ENCODE measurements at regions not wholly inside any gene's neighbourhood (a gene's known extent, or its start where the extent isn't known, plus 50 kb on each side); places are given as distances from the start of the nearest gene placed in this dataset.

DNA sequence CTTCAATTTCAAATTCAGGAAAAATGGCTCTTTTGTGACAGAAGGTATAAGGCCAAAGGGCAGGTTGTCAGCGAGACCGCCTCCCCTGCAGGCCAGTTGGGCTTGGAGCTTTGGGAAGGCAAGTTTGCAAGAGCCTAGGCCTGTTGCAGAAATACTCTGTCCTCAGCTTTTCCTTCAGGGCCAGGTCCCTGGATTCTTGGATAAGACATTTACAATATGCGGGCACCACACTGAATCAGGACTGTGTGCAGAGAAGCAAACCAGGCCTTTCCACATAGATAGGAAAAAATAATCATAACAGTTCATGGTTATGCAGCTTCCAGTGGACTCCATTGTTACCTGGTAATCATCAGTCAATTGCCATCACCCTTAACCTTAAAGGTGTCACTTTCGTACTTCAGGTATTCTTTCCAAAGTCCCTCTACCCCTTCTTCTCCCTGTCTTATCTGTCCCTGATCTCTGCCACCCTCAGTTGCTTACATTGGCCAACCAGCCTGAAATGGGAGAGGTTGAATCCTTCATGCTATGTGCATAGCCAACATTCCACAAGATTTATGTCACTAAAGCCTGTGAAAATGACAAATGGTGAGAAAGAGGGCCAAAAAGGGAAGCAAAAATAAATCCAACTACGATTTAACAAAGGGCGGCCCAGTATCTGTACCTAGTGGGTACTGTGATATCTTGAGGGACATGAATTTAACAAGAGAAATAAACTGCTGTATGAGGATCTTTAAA lies 304.5 kb upstream of the NFE2L3 start:
- ChIA-PET POLR2A (no interaction called here), CTCF (interaction anchor here (0.8 to 1.5 kb wide), 4 partner anchors 15 to 1356 kb away, joined by 3 to 4 read pairs (median 3); no protein-coding TSS in a partner anchor)
- peaks cover 0 to 30% (median 22%) of the 10 kb centered on the region in 4 experiments for H3K27me3 ChIP-seq (replicated peaks in 1 of 4; ENCODE audit: control extremely low read depth in 1 of 4, control insufficient read depth in 3 of 4, insufficient read depth in 4 of 4, low read length in 3 of 4)
- H3K4me3 Mint-ChIP-seq = no peak overlapping the region
- ATAC-seq (ENCODE audit: low read depth) (no peak), DNase-seq (no peak)
- peaks cover 0 to 8% (median 0%) of the 10 kb centered on the region in 3 donors for H3K9me3 ChIP-seq (ENCODE audit: control extremely low read depth in 1 of 3, control insufficient read depth in 2 of 3, insufficient read depth in 1 of 3, low read length in 2 of 3)
- no peak overlapping the region for H3K4me2 ChIP-seq (replicated peaks; ENCODE audit: low read depth, low read length, poor library complexity, severe bottlenecking)
- H3K27ac Mint-ChIP-seq = no peak overlapping the region
- no peaks in the 10 kb centered on the region for H4K20me1 ChIP-seq (ENCODE audit: control insufficient read depth, insufficient read depth, low read length, poor library complexity, severe bottlenecking)
- H2AFZ ChIP-seq (ENCODE audit: insufficient read depth, low read depth, low read length, poor library complexity, severe bottlenecking) = no peak overlapping the region
- H3K9ac ChIP-seq (ENCODE audit: low read length) = no peak overlapping the region
- no peak overlapping the region for H3K4me3 ChIP-seq (ENCODE audit: control extremely low read depth in 1 of 5, extremely low read depth in 1 of 5, insufficient read depth in 1 of 5, low read depth in 2 of 5, low read length in 4 of 5)
- H3K9me3 Mint-ChIP-seq (ENCODE audit: insufficient read depth) = no peaks in the 10 kb centered on the region
- intact Hi-C loops (cut with micrococcal nuclease) = no loop called here
- H3K36me3 ChIP-seq (replicated peaks in 1 of 2; ENCODE audit: control extremely low read depth in 1 of 2, control insufficient read depth in 1 of 2, extremely low read depth in 1 of 2, insufficient read depth in 2 of 2, low read length in 1 of 2) = no peaks in the 10 kb centered on the region
- no peak overlapping the region for H3K27ac ChIP-seq (ENCODE audit: low read length in 2 of 2)
- H3K79me2 ChIP-seq (ENCODE audit: control insufficient read depth, insufficient read depth, low read length) = no peaks in the 10 kb centered on the region
- H3K4me1 Mint-ChIP-seq = peaks cover 7% of the 10 kb centered on the region
- 96% methylated on average over 4 of the region's 6 CpGs for WGBS (ENCODE audit: insufficient coverage)
- no peak for TF ChIP-seq EZH2 (IDR thresholded peaks at IDR 0.05; ENCODE audit: borderline replicate concordance, insufficient read depth, low read depth, low read length, poor library complexity, severe bottlenecking)
- TF ChIP-seq, protein P1, sequence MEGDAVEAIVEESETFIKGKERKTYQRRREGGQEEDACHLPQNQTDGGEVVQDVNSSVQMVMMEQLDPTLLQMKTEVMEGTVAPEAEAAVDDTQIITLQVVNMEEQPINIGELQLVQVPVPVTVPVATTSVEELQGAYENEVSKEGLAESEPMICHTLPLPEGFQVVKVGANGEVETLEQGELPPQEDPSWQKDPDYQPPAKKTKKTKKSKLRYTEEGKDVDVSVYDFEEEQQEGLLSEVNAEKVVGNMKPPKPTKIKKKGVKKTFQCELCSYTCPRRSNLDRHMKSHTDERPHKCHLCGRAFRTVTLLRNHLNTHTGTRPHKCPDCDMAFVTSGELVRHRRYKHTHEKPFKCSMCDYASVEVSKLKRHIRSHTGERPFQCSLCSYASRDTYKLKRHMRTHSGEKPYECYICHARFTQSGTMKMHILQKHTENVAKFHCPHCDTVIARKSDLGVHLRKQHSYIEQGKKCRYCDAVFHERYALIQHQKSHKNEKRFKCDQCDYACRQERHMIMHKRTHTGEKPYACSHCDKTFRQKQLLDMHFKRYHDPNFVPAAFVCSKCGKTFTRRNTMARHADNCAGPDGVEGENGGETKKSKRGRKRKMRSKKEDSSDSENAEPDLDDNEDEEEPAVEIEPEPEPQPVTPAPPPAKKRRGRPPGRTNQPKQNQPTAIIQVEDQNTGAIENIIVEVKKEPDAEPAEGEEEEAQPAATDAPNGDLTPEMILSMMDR (IDR thresholded peaks at IDR 0.05) = no peak
- peaks cover 7 to 12% of the 10 kb centered on the region in 2 donors for H3K4me1 ChIP-seq (ENCODE audit: control insufficient read depth in 2 of 2, insufficient read depth in 2 of 2, low read length in 2 of 2)
- peaks cover 61% of the 10 kb centered on the region for H3K27me3 Mint-ChIP-seq

DNA sequence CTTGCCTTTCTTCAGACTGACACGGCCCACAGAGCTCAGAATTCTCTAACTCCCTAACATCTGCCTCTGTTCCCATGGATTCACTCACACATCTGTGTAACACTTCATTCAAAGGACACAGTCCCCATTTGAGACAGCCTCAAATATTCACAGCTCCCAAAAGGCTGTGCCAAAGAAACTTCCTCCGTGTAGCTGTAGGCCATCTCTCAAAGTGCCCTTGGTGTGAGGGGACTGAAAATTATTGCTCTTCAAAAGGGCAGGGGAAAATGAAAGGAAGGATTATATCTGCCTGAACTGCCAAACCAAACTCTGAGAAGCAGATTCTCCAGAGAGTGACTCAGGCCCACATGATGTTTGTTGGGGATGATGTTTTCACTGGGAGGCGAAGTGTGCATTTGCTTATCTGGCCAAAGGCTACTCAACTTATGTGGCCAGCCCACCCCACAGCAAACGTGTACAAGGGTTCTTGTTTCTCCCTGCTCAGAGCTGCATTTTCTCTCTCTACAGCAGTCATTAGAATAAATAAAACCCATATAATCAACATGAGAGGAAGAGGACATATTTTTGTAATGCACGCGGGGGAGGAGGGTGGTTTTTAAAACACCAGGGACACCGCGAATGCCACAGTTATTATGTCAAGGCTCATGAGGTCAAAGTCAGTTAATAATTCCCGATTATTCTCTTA lies 302.4 kb upstream of the NFE2L3 start:
- Histone ChIP-seq H3K27ac (ENCODE audit: low read length in 2 of 2) (no peak overlapping the region), H4K20me1 (ENCODE audit: control insufficient read depth, insufficient read depth, low read length, poor library complexity, severe bottlenecking) (no peaks in the 10 kb centered on the region), H3K79me2 (ENCODE audit: control insufficient read depth, insufficient read depth, low read length) (no peaks in the 10 kb centered on the region), H3K9me3 (ENCODE audit: control extremely low read depth in 1 of 3, control insufficient read depth in 2 of 3, insufficient read depth in 1 of 3, low read length in 2 of 3) (peaks cover under 1 to 16% (median under 1%) of the 10 kb centered on the region in 3 donors), H3K4me2 (replicated peaks; ENCODE audit: low read depth, low read length, poor library complexity, severe bottlenecking) (no peak overlapping the region), H3K27me3 (replicated peaks in 1 of 4; ENCODE audit: control extremely low read depth in 1 of 4, control insufficient read depth in 3 of 4, insufficient read depth in 4 of 4, low read length in 3 of 4) (peaks cover 0 to 49% (median 38%) of the 10 kb centered on the region in 4 experiments), H3K9ac (ENCODE audit: low read length) (no peak overlapping the region), H2AFZ (ENCODE audit: insufficient read depth, low read depth, low read length, poor library complexity, severe bottlenecking) (no peak overlapping the region), H3K4me3 (ENCODE audit: control extremely low read depth in 1 of 5, extremely low read depth in 1 of 5, insufficient read depth in 1 of 5, low read depth in 2 of 5, low read length in 4 of 5) (no peak overlapping the region), H3K36me3 (replicated peaks in 1 of 2; ENCODE audit: control extremely low read depth in 1 of 2, control insufficient read depth in 1 of 2, extremely low read depth in 1 of 2, insufficient read depth in 2 of 2, low read length in 1 of 2) (no peaks in the 10 kb centered on the region), H3K4me1 (ENCODE audit: control insufficient read depth in 2 of 2, insufficient read depth in 2 of 2, low read length in 2 of 2) (peaks cover 12 to 27% of the 10 kb centered on the region in 2 donors)
- no peak for DNase-seq
- CTCF ChIA-PET = no interaction called here
- POLR2A ChIA-PET = no interaction called here
- H3K4me1 Mint-ChIP-seq = peaks cover 13% of the 10 kb centered on the region
- peaks cover 63% of the 10 kb centered on the region for H3K27me3 Mint-ChIP-seq
- intact Hi-C loops (cut with micrococcal nuclease) = loop anchor here (2.0 to 5.0 kb wide), 2 partner anchors 457 to 1393 kb away; partner anchors contain the start of gene EVX1
- TF ChIP-seq, protein P1 (IDR thresholded peaks at IDR 0.05) = no peak
- TF ChIP-seq EZH2 (IDR thresholded peaks at IDR 0.05; ENCODE audit: borderline replicate concordance, insufficient read depth, low read depth, low read length, poor library complexity, severe bottlenecking) = no peak
- no peak for ATAC-seq (ENCODE audit: low read depth)
- no peaks in the 10 kb centered on the region for H3K9me3 Mint-ChIP-seq (ENCODE audit: insufficient read depth)
- no peak overlapping the region for H3K27ac Mint-ChIP-seq
- H3K4me3 Mint-ChIP-seq = no peak overlapping the region
- WGBS (ENCODE audit: insufficient coverage) = 100% methylated on average over 1 of the region's 9 CpGs
